ENCODE measurements at regions not wholly inside any gene's neighbourhood (a gene's known extent, or its start where the extent isn't known, plus 50 kb on each side); places are given as distances from the start of the nearest gene placed in this dataset.

- TF ChIP-seq CTCF (conservative IDR thresholded peaks at IDR 0.05) (no peak), EZH2 (IDR thresholded peaks at IDR 0.05; ENCODE audit: low read depth) (no peak)
Observed at GRCh38 chr4:11542952-11543351, 114.3 kb upstream of the HS3ST1 start.

Data from PC-9 (cell line).